ENCODE measurements at regions not wholly inside any gene's neighbourhood (a gene's known extent, or its start where the extent isn't known, plus 50 kb on each side); places are given as distances from the start of the nearest gene placed in this dataset.

GRCh38 chr2:64295326-64296139, 151.3 kb upstream of the PELI1 start:
- no peaks in the 10 kb centered on the region for H3K36me3 ChIP-seq
- no peaks in the 10 kb centered on the region for H3K4me1 ChIP-seq
- WGBS, 2 donors (ENCODE audit: low coverage in 1 of 2), result 76 to 100% methylated on average over 1 to 5 of the region's 5 CpGs
- no peaks in the 10 kb centered on the region for H3K27me3 ChIP-seq
- no peaks in the 10 kb centered on the region for H3K9me3 ChIP-seq
- no peak for DNase-seq
- in situ Hi-C loops (cut with MboI; ENCODE audit: low pct_ligation_motif_present in 1 of 4, low pct_unique_long_range_greater_than_20kb in 1 of 4, low sequenced_read_pairs in 3 of 4), result no loop called here
- no peak overlapping the region for H3K27ac ChIP-seq
- TF ChIP-seq EP300 (IDR thresholded peaks at IDR 0.05; ENCODE audit: low read depth) (no peak), CTCF (IDR thresholded peaks at IDR 0.05) (no peak), POLR2AphosphoS5 (IDR thresholded peaks at IDR 0.05) (no peak), POLR2A (IDR thresholded peaks at IDR 0.05) (no peak)
- intact Hi-C loops (cut with DNase I; ENCODE audit: low total_unique reads), result no loop called here
- H3K4me3 ChIP-seq, result no peak overlapping the region

- WGBS, 2 donors (ENCODE audit: low coverage in 1 of 2), result 67% methylated on average over 4 of the region's 4 CpGs; no CpG with 5 or more reads in 1 of the 2 donors
- no peaks in the 10 kb centered on the region for H3K36me3 ChIP-seq
- intact Hi-C loops (cut with DNase I; ENCODE audit: low total_unique reads), result no loop called here
Observed at GRCh38 chr2:64296140-64296480, 151.9 kb upstream of the PELI1 start.

GRCh38 chr2:64296695-64297346, 152.6 kb upstream of the PELI1 start:
- TF ChIP-seq EP300 (IDR thresholded peaks at IDR 0.05; ENCODE audit: low read depth) (no peak), POLR2A (IDR thresholded peaks at IDR 0.05) (no peak), CTCF (IDR thresholded peaks at IDR 0.05) (no peak), POLR2AphosphoS5 (IDR thresholded peaks at IDR 0.05) (no peak)
- Histone ChIP-seq H3K36me3 (no peaks in the 10 kb centered on the region), H3K27ac (no peak overlapping the region), H3K27me3 (no peaks in the 10 kb centered on the region), H3K9me3 (no peaks in the 10 kb centered on the region), H3K4me1 (no peaks in the 10 kb centered on the region), H3K4me3 (no peak overlapping the region)
- in situ Hi-C loops (cut with MboI; ENCODE audit: low pct_ligation_motif_present in 1 of 4, low pct_unique_long_range_greater_than_20kb in 1 of 4, low sequenced_read_pairs in 3 of 4), result no loop called here
- 83 to 93% methylated on average over 8 of the region's 8 CpGs for WGBS, 2 donors (ENCODE audit: low coverage in 1 of 2)
- intact Hi-C loops (cut with DNase I; ENCODE audit: low total_unique reads), result no loop called here
- DNase-seq, result no peak

More at GRCh38 chr2:64296140-64296480, 151.9 kb upstream of the PELI1 start:
- Histone ChIP-seq H3K27me3 (no peaks in the 10 kb centered on the region), H3K9me3 (no peaks in the 10 kb centered on the region), H3K27ac (no peak overlapping the region), H3K4me3 (no peak overlapping the region), H3K4me1 (no peaks in the 10 kb centered on the region)
- in situ Hi-C loops (cut with MboI; ENCODE audit: low pct_ligation_motif_present in 1 of 4, low pct_unique_long_range_greater_than_20kb in 1 of 4, low sequenced_read_pairs in 3 of 4), result no loop called here
- no peak for DNase-seq
- no peak for TF ChIP-seq POLR2AphosphoS5 (IDR thresholded peaks at IDR 0.05)

GRCh38 chr2:64298161-64298560, 153.9 kb upstream of the PELI1 start:
- H3K4me3 ChIP-seq, result no peak overlapping the region
- intact Hi-C loops (cut with DNase I; ENCODE audit: low total_unique reads), result no loop called here
- no peak overlapping the region for H3K27ac ChIP-seq
- no peak for DNase-seq
- 86 to 100% methylated on average over 1 to 2 of the region's 2 CpGs for WGBS, 2 donors (ENCODE audit: low coverage in 1 of 2)
- no peaks in the 10 kb centered on the region for H3K36me3 ChIP-seq
- TF ChIP-seq EP300 (IDR thresholded peaks at IDR 0.05; ENCODE audit: low read depth) (no peak), POLR2A (IDR thresholded peaks at IDR 0.05) (no peak), POLR2AphosphoS5 (IDR thresholded peaks at IDR 0.05) (no peak), CTCF (IDR thresholded peaks at IDR 0.05) (no peak)
- H3K9me3 ChIP-seq, result no peaks in the 10 kb centered on the region
- in situ Hi-C loops (cut with MboI; ENCODE audit: low pct_ligation_motif_present in 1 of 4, low pct_unique_long_range_greater_than_20kb in 1 of 4, low sequenced_read_pairs in 3 of 4), result no loop called here
- no peaks in the 10 kb centered on the region for H3K27me3 ChIP-seq
- no peaks in the 10 kb centered on the region for H3K4me1 ChIP-seq
